ENCODE measurements at regions not wholly inside any gene's neighbourhood (a gene's known extent, or its start where the extent isn't known, plus 50 kb on each side); places are given as distances from the start of the nearest gene placed in this dataset.

GRCh38 chr11:110362971-110363509, 66.6 kb upstream of the RDX start:
- no peaks in the 10 kb centered on the region for H3K9me3 ChIP-seq (ENCODE audit: insufficient read depth, low read depth)
- H4K20me1 ChIP-seq (ENCODE audit: insufficient read depth), result no peaks in the 10 kb centered on the region
- peaks cover 20% of the 10 kb centered on the region for H3F3A ChIP-seq (ENCODE audit: insufficient read depth, low read depth)
- peak overlapping the region; percentile 72 for H3K27ac ChIP-seq
- H3K9me2 ChIP-seq (ENCODE audit: insufficient read depth), result no peaks in the 10 kb centered on the region
- intact Hi-C loops (cut with micrococcal nuclease; ENCODE audit: unreplicated experiment), result loop anchor here (1.0 kb wide), 1 partner anchor 66 kb away; no protein-coding TSS in a partner anchor
- TF ChIP-seq EZH2 (IDR thresholded peaks at IDR 0.05; ENCODE audit: low read depth), result no peak
- TF ChIP-seq, protein P1, sequence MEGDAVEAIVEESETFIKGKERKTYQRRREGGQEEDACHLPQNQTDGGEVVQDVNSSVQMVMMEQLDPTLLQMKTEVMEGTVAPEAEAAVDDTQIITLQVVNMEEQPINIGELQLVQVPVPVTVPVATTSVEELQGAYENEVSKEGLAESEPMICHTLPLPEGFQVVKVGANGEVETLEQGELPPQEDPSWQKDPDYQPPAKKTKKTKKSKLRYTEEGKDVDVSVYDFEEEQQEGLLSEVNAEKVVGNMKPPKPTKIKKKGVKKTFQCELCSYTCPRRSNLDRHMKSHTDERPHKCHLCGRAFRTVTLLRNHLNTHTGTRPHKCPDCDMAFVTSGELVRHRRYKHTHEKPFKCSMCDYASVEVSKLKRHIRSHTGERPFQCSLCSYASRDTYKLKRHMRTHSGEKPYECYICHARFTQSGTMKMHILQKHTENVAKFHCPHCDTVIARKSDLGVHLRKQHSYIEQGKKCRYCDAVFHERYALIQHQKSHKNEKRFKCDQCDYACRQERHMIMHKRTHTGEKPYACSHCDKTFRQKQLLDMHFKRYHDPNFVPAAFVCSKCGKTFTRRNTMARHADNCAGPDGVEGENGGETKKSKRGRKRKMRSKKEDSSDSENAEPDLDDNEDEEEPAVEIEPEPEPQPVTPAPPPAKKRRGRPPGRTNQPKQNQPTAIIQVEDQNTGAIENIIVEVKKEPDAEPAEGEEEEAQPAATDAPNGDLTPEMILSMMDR (conservative IDR thresholded peaks at IDR 0.05), result no peak
- no TSS peak for BruUV-seq (replicated peaks)
- no peaks in the 10 kb centered on the region for H3K79me2 ChIP-seq (ENCODE audit: low read depth)
- no peaks in the 10 kb centered on the region for H3K36me3 ChIP-seq (ENCODE audit: low read depth)
- peaks cover 46% of the 10 kb centered on the region for H3K4me1 ChIP-seq (replicated peaks; ENCODE audit: insufficient read depth)
- peak overlapping the region; percentile 75 for H3K4me2 ChIP-seq
- CTCF ChIA-PET, result interaction anchor here (1.0 kb wide), 1 partner anchor 162 kb away, joined by 4 read pairs; no protein-coding TSS in a partner anchor
- peak overlapping the region; percentile 72 for H2AFZ ChIP-seq
- POLR2A ChIA-PET (ENCODE audit: unreplicated experiment), result interaction anchor here (0.6 kb wide), 1 partner anchor 51 kb away, joined by 3 read pairs; no protein-coding TSS in a partner anchor
- no peaks in the 10 kb centered on the region for H3K27me3 ChIP-seq (ENCODE audit: insufficient read depth, low read depth)
- peak overlapping the region; percentile 30; the same call in 1 of the 2 replicates for H3K4me3 ChIP-seq
- peak; percentile 47 to 73 for DNase-seq

- no TSS peak for BruUV-seq (replicated peaks)
- intact Hi-C loops (cut with micrococcal nuclease; ENCODE audit: unreplicated experiment), result loop anchor here (1.0 to 5.0 kb wide), 3 partner anchors 165 to 420 kb away; partner anchors contain the start of gene ZC3H12C
- Histone ChIP-seq H3K79me2 (ENCODE audit: low read depth) (no peaks in the 10 kb centered on the region), H3K9me3 (ENCODE audit: insufficient read depth, low read depth) (no peaks in the 10 kb centered on the region), H2AFZ (no peak overlapping the region), H3K27me3 (ENCODE audit: insufficient read depth, low read depth) (no peaks in the 10 kb centered on the region), H3F3A (ENCODE audit: insufficient read depth, low read depth) (peaks cover 12% of the 10 kb centered on the region), H3K27ac (peak overlapping the region; percentile 15), H3K4me1 (replicated peaks; ENCODE audit: insufficient read depth) (peaks cover 42% of the 10 kb centered on the region), H3K9me2 (ENCODE audit: insufficient read depth) (no peaks in the 10 kb centered on the region), H4K20me1 (ENCODE audit: insufficient read depth) (no peaks in the 10 kb centered on the region), H3K4me2 (no peak overlapping the region), H3K36me3 (ENCODE audit: low read depth) (no peaks in the 10 kb centered on the region), H3K4me3 (no peak overlapping the region)
- CTCF ChIA-PET, result no interaction called here
- DNase-seq, result peak; percentile 69 to 74
- POLR2A ChIA-PET (ENCODE audit: unreplicated experiment), result no interaction called here
- TF ChIP-seq, protein P1 (conservative IDR thresholded peaks at IDR 0.05), result no peak
- TF ChIP-seq EZH2 (IDR thresholded peaks at IDR 0.05; ENCODE audit: low read depth), result no peak
These were observed 63.5 kb upstream of the FDX1 start for GRCh38 chr11:110366291-110366690.

- intact Hi-C loops (cut with micrococcal nuclease; ENCODE audit: unreplicated experiment), result loop anchor here (2.0 to 5.0 kb wide), 2 partner anchors 167 to 275 kb away; partner anchors contain the start of gene ZC3H12C
- DNase-seq, result no peak
- H3K4me2 ChIP-seq, result no peak overlapping the region
- no peaks in the 10 kb centered on the region for H3K9me2 ChIP-seq (ENCODE audit: insufficient read depth)
- ChIA-PET CTCF (interaction anchor here (0.6 to 1.0 kb wide), 3 partner anchors 39 to 169 kb away, joined by 3 to 7 read pairs (median 4); no protein-coding TSS in a partner anchor), POLR2A (ENCODE audit: unreplicated experiment) (interaction anchor here (0.5 to 0.7 kb wide), 2 partner anchors 40 to 122 kb away, joined by 4 to 5 read pairs; no protein-coding TSS in a partner anchor)
- peaks cover 36% of the 10 kb centered on the region for H3K4me1 ChIP-seq (replicated peaks; ENCODE audit: insufficient read depth)
- H3K79me2 ChIP-seq (ENCODE audit: low read depth), result no peaks in the 10 kb centered on the region
- peaks cover 10% of the 10 kb centered on the region for H3F3A ChIP-seq (ENCODE audit: insufficient read depth, low read depth)
- H3K9me3 ChIP-seq (ENCODE audit: insufficient read depth, low read depth), result no peaks in the 10 kb centered on the region
- no peak overlapping the region for H3K27ac ChIP-seq
- no TSS peak for BruUV-seq (replicated peaks)
- H3K36me3 ChIP-seq (ENCODE audit: low read depth), result no peaks in the 10 kb centered on the region
- H3K4me3 ChIP-seq, result no peak overlapping the region
- H4K20me1 ChIP-seq (ENCODE audit: insufficient read depth), result no peaks in the 10 kb centered on the region
- no peak overlapping the region for H2AFZ ChIP-seq
- TF ChIP-seq EZH2 (IDR thresholded peaks at IDR 0.05; ENCODE audit: low read depth), result no peak
- TF ChIP-seq, protein P1 (conservative IDR thresholded peaks at IDR 0.05), result peak; percentile 61
- H3K27me3 ChIP-seq (ENCODE audit: insufficient read depth, low read depth), result no peaks in the 10 kb centered on the region
These were observed 62.2 kb upstream of the FDX1 start for GRCh38 chr11:110367571-110367970.

Data from PC-9 (cell line).